Stimulated activated CD4-positive, alpha-beta T cell treated with anti-CD3 and anti-CD28 coated beads, Interleukin-4, amount 100 ng/mL, for 24 hours (primary cell): ENCODE measurements at regions not wholly inside any gene's neighbourhood (a gene's known extent, or its start where the extent isn't known, plus 50 kb on each side); places are given as distances from the start of the nearest gene placed in this dataset.
"Not testable (repeated sequence)": the region's sequence is repeated elsewhere in the genome, so short reads cannot be mapped to it uniquely, and the experiment has no call there.

Experiments used
- DNase-seq: peaks from one replicate; pipeline ENCODE4 v3.0.0-alpha.2; 2020

DNA sequence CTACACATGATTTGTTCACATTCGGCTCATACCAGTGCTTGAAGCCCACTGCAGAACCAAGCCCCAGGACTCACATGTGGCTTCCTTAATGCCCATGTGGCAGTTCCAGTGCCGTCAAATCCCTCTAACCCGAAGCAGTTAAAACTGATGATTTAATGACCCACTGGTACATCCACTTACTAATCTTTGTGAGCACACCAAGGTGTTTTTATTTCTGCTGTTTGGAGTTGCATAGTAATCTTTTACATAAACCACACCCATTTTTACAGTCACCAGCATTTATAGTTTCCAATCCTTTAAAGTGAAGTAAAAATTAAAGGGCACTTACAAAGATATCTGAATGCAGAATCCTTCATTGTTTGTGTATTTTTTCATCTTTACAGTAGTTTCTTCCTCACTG lies 232.0 kb downstream of the ANKRD60 start:
- DNase-seq: no peak

- DNase-seq: no peak
These were observed 233.0 kb downstream of the ANKRD60 start for GRCh38 chr20:57995381-57995977.

GRCh38 chr20:57993716-57994431 lies 234.6 kb downstream of the ANKRD60 start:
- DNase-seq: no peak

- no peak for DNase-seq
These were observed 237.1 kb downstream of the ANKRD60 start for GRCh38 chr20:57991211-57991881.

DNA sequence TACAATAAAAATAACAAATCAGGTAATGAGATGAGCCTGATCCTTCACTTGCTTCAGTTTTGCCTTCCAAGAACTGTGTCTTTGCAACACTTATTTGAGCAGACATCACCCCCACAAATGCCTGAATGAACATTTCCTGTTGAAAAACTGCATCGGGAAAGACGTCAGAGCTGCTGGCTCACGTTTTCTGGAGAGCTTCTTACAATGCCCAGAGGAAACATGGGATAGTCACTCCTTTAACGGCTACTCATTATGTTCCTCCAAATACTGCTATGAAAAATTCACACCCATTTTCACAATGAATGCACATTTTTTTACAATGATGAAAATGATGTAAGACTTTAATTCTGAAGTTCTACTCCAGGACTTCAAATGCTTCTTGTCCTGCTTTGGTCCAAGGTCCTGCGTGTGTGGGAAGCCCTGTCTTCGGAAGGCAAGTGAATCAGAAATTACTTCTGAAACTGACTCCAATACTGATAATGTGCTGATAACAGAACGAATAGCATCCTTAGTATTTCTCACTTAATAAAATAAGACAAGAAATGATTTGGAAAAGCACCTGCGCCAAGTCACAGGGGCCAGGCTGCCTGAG lies 238.0 kb downstream of the ANKRD60 start:
- no peak for DNase-seq

- no peak for DNase-seq
These were observed 239.6 kb downstream of the ANKRD60 start for GRCh38 chr20:57988828-57989227.

DNA sequence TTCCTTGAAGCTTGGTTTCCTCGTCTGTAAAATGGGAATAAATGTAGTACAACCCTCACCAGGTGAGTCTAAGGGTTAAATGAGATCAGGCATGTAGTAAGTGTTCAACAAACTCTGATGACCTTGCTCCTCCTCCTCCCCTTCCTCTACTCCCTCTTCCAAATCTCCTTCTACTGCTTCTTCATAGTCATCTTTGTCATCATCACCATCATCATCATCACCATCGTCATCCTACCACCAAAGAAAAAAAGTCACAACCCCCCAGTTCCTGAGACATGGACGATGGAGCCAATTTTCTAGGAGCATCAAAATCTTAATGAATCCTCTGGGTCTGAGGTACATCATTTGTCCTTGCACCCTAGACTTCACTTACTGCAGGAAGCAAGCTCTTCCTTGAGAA lies 240.0 kb downstream of the ANKRD60 start:
- no peak for DNase-seq

DNA sequence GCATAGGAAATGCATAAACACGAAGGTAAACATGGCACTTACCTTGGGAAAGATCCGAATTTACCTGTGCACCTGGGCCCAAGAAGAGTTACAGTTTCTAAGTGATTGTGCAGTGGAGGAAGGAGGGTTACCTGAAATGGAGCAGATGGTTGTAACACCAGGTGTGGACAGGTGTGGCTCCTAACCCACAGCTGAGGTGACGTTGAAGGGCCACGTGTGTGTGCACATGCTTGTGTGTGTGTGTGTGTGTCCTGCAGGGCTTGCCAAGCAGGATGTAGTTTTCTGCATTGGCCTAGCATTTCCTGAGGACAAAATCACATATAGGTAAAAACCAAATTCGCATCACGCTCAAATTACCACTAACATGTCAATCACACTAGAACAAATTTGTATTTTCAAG lies 240.8 kb downstream of the ANKRD60 start:
- DNase-seq: no peak

DNA sequence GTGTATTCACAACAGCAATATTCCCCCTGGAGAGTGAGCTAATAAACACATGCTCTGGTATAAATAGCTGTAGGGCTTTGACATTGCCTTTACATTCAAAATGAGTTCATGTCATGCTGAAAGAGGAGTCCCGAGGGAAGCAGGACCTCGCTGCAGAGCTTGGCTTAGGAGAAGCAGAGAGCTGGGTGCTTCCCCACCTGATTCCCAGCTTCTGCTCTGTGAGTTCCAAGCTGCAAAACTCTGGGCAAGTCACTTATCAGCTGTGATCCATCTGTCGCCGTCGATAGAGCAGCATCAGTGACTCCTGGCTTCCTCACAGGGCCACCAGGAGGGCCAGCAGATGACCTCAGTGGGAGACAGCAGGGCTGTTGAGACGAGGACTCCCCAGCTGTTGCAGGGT lies 241.8 kb downstream of the ANKRD60 start:
- DNase-seq: no peak

GRCh38 chr20:57985278-57985677 lies 243.2 kb downstream of the ANKRD60 start:
- DNase-seq: no peak

- DNase-seq: no peak
These were observed 245.4 kb downstream of the ANKRD60 start for GRCh38 chr20:57983082-57983481.

DNA sequence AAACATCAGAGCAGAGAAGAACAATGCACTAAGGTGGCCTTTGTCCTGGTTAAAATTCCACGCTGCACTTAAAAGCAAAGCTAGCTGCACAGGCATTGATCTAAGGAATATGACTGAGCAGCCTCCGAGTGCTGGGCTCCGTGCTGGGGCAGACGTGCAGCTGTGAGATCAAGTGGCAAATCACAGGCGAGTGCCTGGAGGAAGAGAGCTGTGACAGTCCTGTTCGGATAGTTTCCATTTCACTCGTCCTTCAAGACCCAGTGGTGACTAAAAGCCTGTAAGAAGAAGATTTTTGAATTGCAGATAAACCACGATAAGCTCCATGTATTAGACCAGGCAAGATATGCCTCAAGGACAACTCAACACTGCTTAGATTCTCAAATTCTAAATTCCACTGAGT lies 247.9 kb downstream of the ANKRD60 start:
- DNase-seq: no peak

- DNase-seq: no peak
These were observed 250.9 kb downstream of the ANKRD60 start for GRCh38 chr20:57977569-57977968.

DNA sequence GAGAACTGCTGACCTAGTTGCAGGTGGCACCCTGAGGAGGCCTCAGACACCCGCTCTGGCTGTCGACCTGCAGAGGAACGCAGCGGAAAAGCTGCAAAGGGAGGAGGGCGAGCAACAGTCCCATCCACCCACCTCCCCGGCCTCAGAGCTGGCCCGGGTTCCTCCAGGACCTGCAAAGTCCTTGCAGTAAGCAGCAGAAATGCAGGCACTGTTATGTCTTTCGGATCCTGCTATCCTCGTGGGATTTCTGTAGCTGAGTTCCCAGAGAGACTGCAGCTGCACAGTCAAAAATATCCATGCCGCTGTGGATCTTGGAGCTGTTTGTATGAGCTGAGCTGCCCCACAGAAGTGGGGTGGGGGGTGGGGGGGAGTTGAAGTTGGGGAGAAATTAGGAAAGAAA lies 251.3 kb downstream of the ANKRD60 start:
- no peak for DNase-seq

GRCh38 chr20:57974863-57975262 lies 253.6 kb downstream of the ANKRD60 start:
- DNase-seq: no peak

- no peak for DNase-seq
These were observed 254.6 kb downstream of the ANKRD60 start for GRCh38 chr20:57973886-57974285.

DNA sequence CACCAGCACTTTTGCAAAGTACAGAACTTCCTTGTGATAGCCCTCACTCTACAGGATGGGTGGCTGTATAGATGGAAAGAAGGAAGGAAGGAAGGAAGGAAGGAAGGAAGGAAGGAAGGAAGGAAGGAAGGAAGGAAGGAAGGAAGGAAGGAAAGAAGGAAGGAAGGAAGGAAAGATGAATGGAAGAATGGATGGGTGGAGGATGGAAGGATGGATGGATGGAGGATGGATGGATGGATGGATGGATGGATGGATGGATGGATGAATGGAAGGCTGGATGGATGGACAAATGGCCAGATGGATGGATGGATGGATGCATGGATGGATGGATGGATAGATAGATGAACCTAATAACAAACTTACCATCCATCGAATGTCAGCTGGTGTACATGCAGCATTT lies 256.9 kb downstream of the ANKRD60 start:
- not testable (repeated sequence) for DNase-seq

DNA sequence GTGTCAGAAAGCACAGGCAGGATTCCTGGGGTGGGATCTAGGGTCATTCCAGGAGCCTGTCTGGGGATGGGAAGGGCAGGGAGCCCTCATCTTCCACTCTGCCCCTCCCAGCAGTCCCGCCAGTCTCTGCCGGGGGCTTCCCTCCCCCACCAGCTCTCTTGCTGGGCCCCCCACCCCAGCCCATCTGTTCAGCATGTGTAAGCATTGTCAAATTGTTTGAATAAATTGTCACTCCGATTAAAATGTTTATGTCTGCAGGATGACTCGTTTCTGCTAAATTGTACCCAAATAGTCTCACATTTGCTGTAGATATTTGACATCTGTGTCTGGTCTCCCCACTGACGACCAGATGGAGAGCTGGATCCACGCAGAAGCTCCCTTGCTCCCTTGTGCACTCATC lies 257.6 kb downstream of the ANKRD60 start:
- DNase-seq: no peak

GRCh38 chr20:57970116-57970515 lies 258.3 kb downstream of the ANKRD60 start:
- DNase-seq: no peak

GRCh38 chr20:57968120-57968519 lies 258.3 kb upstream of the PMEPA1 start:
- no peak for DNase-seq

GRCh38 chr20:57967364-57967763 lies 257.5 kb upstream of the PMEPA1 start:
- DNase-seq: no peak

DNA sequence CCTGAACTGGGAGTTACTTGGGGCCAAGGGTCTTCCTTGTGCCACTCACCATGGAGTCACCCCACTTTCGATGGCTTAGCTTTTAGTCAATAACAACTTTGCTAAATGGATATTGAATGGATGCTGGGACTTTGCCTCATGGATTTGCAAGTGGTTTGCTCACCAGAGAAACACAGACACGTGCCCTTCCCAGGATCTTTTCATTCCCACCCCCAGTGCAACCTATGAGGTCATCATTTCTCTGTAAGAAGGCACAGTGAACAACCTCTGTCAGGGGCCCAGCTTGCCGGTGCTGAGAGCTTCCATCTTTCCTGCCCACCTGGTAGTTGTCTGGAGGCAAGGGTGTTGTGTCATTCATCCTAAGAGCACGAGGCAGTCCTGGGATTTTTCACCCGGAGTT lies 256.8 kb upstream of the PMEPA1 start:
- no peak for DNase-seq

- DNase-seq: no peak
These were observed 255.6 kb upstream of the PMEPA1 start for GRCh38 chr20:57965441-57965840.
